CD8-positive, alpha-beta memory T cell (primary cell): ENCODE measurements at regions not wholly inside any gene's neighbourhood (a gene's known extent, or its start where the extent isn't known, plus 50 kb on each side); places are given as distances from the start of the nearest gene placed in this dataset.

Source experiments
- CTCF ChIA-PET: fragments of 350-600 bp; sonication (Branson Sonifier 250); formaldehyde crosslinking; loops from one replicate; lab custom pipeline; 2021; ENCODE audit warnings: antibody characterized with exemption; lab: Charles Lee
- POLR2A ChIA-PET: fragments of 350-600 bp; sonication (Branson Sonifier 250); formaldehyde crosslinking; loops from one replicate; lab custom pipeline; 2021; ENCODE audit warnings: antibody characterized with exemption; lab: Charles Lee
- DNase-seq, 5 donors: peaks; one replicate each; pipeline versions ENCODE4 v3.0.0 to v3.0.0-alpha.2; 2020 to 2022; ENCODE audit warnings: mixed read lengths in 1 of 5
- H3K27ac ChIP-seq: one replicate; pipeline ENCODE4 v1.7.0; 2013; ENCODE audit warnings: low read depth, mild to moderate bottlenecking, low read length, moderate library complexity
- H3K27me3 ChIP-seq: 2 replicates; pipeline ENCODE4 v1.7.0; 2013; ENCODE audit warnings: low read length, mild to moderate bottlenecking; ENCODE audit not compliant: insufficient read depth, poor library complexity, severe bottlenecking
- H3K36me3 ChIP-seq: 2 replicates; pipeline ENCODE4 v1.7.0; 2013; ENCODE audit warnings: mild to moderate bottlenecking, low read length, moderate library complexity; ENCODE audit not compliant: insufficient read depth
- H3K4me1 ChIP-seq: 2 replicates; pipeline ENCODE4 v1.7.0; 2013; ENCODE audit warnings: mild to moderate bottlenecking, low read length, moderate library complexity; ENCODE audit not compliant: insufficient read depth
- H3K4me3 ChIP-seq: 2 replicates; pipeline ENCODE4 v1.7.0; 2013; ENCODE audit warnings: mild to moderate bottlenecking, low read length
- H3K9me3 ChIP-seq: 2 replicates; pipeline ENCODE4 v1.7.0; 2013; ENCODE audit warnings: mild to moderate bottlenecking, low read length
- H3K27ac Mint-ChIP-seq, 8 donors: one replicate each; pipeline ENCODE4 v1.8.0; 2020 to 2021; ENCODE audit warnings: mixed read lengths in 8 of 8, mild to moderate bottlenecking in 6 of 8, inconsistent platforms in 3 of 8, moderate library complexity in 3 of 8
- H3K27me3 Mint-ChIP-seq, 2 donors: one replicate each; pipeline ENCODE4 v1.8.0; 2020 to 2021; ENCODE audit warnings: mixed read lengths in 2 of 2, mild to moderate bottlenecking in 1 of 2, moderate library complexity in 1 of 2
- H3K36me3 Mint-ChIP-seq, 3 donors: one replicate each; pipeline ENCODE4 v1.8.0; 2020 to 2021; ENCODE audit warnings: mixed read lengths in 3 of 3, inconsistent platforms in 1 of 3, mild to moderate bottlenecking in 1 of 3
- H3K4me1 Mint-ChIP-seq, 3 donors: one replicate each; pipeline ENCODE4 v1.8.0; 2020 to 2021; ENCODE audit warnings: mixed read lengths in 3 of 3, inconsistent platforms in 1 of 3, mild to moderate bottlenecking in 1 of 3
- H3K4me3 Mint-ChIP-seq, 7 donors: one replicate each; pipeline ENCODE4 v1.8.0; 2020 to 2021; ENCODE audit warnings: mixed read lengths in 7 of 7, mild to moderate bottlenecking in 6 of 7, moderate library complexity in 4 of 7, inconsistent platforms in 2 of 7
- H3K9me3 Mint-ChIP-seq, 5 donors: one replicate each; pipeline ENCODE4 v1.8.0; 2020 to 2022; ENCODE audit warnings: mixed read lengths in 5 of 5, mild to moderate bottlenecking in 3 of 5, moderate library complexity in 2 of 5, inconsistent platforms in 1 of 5

DNA sequence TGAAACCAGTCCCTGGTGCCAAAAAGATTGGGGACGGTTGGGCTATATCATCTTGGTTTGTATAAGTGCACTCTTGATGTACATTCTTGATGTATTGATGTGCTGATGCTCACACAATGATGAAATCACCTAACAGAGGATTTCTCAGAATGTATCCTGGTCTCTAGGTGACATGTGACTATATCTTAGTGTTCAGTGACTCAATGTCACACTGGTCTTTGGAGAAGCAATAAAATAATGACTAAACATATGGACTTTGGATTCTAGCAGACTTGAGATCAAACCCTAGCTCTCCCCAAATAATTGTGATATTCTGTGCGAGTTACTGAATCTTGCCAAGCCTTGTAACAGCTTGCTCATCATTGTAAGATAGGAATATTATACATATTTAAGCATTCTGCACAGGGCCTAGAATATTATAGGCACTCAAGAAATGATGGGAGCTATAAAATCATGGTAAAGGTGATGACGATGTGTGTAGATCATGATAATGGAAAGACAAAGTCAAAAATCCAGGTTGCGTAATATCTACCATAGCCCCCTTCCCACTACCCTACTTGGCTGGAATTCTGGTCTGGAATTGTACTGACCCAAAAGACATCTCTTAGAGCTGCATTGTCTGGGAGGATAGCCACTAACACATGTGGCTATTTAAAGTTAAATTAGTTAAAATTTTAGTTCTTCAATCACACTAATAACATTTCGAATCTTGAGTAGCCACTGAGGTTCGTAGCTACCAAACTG, 117.6 kb upstream of the PWP1 start:
- Histone ChIP-seq H3K27ac (no peak overlapping the region), H3K9me3 (no peaks in the 10 kb centered on the region), H3K4me1 (no peaks in the 10 kb centered on the region), H3K36me3 (no peaks in the 10 kb centered on the region), H3K4me3 (no peak overlapping the region), H3K27me3 (no peaks in the 10 kb centered on the region)
- H3K27ac Mint-ChIP-seq: no peak overlapping the region
- no peak overlapping the region for H3K4me3 Mint-ChIP-seq
- ChIA-PET POLR2A (no interaction called here), CTCF (no interaction called here)
- H3K9me3 Mint-ChIP-seq: no peaks in the 10 kb centered on the region
- peaks cover 0 to 4% of the 10 kb centered on the region in 2 donors for H3K27me3 Mint-ChIP-seq
- peaks cover 0 to 2% (median 1%) of the 10 kb centered on the region in 3 donors for H3K36me3 Mint-ChIP-seq
- no peak for DNase-seq
- peaks cover 0 to 6% (median 5%) of the 10 kb centered on the region in 3 donors for H3K4me1 Mint-ChIP-seq

DNA sequence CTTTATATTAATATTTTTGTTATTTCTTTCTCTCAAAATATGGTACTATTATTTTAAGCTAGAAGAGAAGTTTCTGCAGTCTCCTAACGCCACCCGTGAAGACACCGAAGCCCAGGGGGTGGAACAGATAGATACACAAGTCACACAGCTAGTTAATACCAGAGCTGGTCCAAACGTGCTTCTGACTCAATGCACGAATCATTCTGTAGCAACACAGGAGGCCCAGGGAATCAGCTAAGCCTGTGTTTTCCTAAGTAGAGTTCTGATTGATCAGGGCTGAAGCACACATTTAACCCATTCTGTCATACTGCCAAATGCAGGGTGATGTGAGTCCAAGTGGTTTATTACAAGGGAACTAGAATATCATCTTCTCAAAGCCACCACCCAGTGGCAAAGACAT, 116.9 kb upstream of the PWP1 start:
- Mint-ChIP-seq H3K36me3 (peaks cover 0 to 1% (median 0%) of the 10 kb centered on the region in 3 donors), H3K27ac (no peak overlapping the region), H3K4me1 (peaks cover 0 to 6% (median 0%) of the 10 kb centered on the region in 3 donors), H3K27me3 (peaks cover 0 to 4% of the 10 kb centered on the region in 2 donors), H3K9me3 (no peaks in the 10 kb centered on the region), H3K4me3 (no peak overlapping the region)
- no peaks in the 10 kb centered on the region for H3K36me3 ChIP-seq
- CTCF ChIA-PET: no interaction called here
- H3K9me3 ChIP-seq: no peaks in the 10 kb centered on the region
- H3K4me1 ChIP-seq: no peaks in the 10 kb centered on the region
- DNase-seq: no peak
- H3K27me3 ChIP-seq: no peaks in the 10 kb centered on the region
- no peak overlapping the region for H3K27ac ChIP-seq
- no peak overlapping the region for H3K4me3 ChIP-seq
- POLR2A ChIA-PET: no interaction called here

DNA sequence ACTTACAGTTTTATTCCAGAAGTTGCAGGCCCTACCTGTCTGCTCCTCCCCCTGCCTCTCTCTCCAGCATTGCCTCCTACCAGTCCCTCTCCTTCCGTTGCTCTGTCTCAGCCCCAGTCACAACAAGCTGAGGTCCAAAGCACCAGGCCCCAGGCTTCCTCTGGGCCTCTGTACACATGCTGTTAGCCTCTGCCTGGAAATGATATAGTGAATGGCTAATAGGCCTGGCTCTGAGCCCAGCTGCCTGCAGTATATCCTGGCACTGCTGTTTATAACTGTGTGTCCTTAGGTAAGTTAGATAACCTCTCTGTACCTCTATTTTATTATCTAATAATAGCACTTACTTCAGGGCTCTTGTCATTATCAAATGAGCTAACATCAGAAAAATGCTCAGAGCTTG, 114.9 kb upstream of the PWP1 start:
- H3K27me3 Mint-ChIP-seq: peaks cover 0 to 2% of the 10 kb centered on the region in 2 donors
- no peaks in the 10 kb centered on the region for H3K4me1 Mint-ChIP-seq
- Histone ChIP-seq H3K27ac (no peak overlapping the region), H3K36me3 (no peaks in the 10 kb centered on the region), H3K4me3 (no peak overlapping the region), H3K4me1 (no peaks in the 10 kb centered on the region), H3K27me3 (no peaks in the 10 kb centered on the region), H3K9me3 (no peaks in the 10 kb centered on the region)
- ChIA-PET CTCF (no interaction called here), POLR2A (no interaction called here)
- H3K36me3 Mint-ChIP-seq: peaks cover 0 to 3% (median 1%) of the 10 kb centered on the region in 3 donors
- H3K27ac Mint-ChIP-seq: peak overlapping the region in 1 of 8 donors; percentile 53
- no peak for DNase-seq
- H3K9me3 Mint-ChIP-seq: no peaks in the 10 kb centered on the region
- no peak overlapping the region for H3K4me3 Mint-ChIP-seq

DNA sequence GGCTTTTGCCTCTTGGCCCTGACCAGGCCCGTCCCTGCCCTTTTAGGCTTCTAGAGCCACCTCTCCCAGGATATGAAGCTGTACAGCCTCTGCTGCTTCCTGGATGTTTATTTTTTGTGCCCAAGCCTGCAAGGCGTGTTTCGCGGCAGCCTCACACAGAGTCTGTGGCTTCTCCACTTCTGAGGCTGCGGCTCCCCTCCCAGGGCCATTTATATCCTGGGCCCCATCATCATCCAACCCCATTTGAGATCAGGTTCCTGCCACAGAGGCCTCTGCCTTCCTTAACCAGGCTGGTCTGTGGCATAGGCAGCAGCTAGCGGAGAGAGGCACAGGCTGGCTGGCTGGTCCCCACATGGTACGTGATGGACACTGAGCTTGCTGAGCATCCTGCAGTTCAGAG, 114.1 kb upstream of the PWP1 start:
- H3K36me3 ChIP-seq: no peaks in the 10 kb centered on the region
- POLR2A ChIA-PET: no interaction called here
- CTCF ChIA-PET: no interaction called here
- no peak for DNase-seq
- no peak overlapping the region for H3K27ac ChIP-seq
- H3K27me3 ChIP-seq: no peaks in the 10 kb centered on the region
- Mint-ChIP-seq H3K9me3 (no peaks in the 10 kb centered on the region), H3K27me3 (peaks cover 0 to 2% of the 10 kb centered on the region in 2 donors), H3K27ac (peak overlapping the region in 1 of 8 donors; percentile 30), H3K4me1 (no peaks in the 10 kb centered on the region), H3K4me3 (no peak overlapping the region), H3K36me3 (peaks cover 0 to 3% (median 1%) of the 10 kb centered on the region in 3 donors)
- no peaks in the 10 kb centered on the region for H3K4me1 ChIP-seq
- no peak overlapping the region for H3K4me3 ChIP-seq
- H3K9me3 ChIP-seq: no peaks in the 10 kb centered on the region

DNA sequence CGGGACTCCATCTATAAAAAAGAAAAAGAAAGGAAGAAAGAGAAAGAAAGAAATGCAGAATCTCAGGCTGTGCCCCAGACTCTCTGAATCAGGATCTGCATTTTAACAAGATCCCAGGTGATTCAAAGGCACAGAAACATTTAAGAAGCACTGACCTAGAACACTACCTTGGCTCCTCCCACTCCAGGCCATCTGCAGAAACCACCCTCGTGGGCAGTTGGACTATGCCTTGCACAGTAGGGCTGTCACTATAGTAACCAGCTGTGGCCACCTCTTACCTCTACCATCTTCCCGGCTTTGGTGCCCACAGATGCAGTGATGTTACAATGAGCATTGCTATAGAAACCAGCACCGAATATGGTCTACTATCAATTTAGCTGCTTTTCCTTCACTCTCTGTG, 110.9 kb upstream of the PWP1 start:
- Histone ChIP-seq H3K4me3 (no peak overlapping the region), H3K27ac (no peak overlapping the region), H3K36me3 (no peaks in the 10 kb centered on the region), H3K4me1 (no peaks in the 10 kb centered on the region), H3K27me3 (no peaks in the 10 kb centered on the region), H3K9me3 (no peaks in the 10 kb centered on the region)
- no peak overlapping the region for H3K27ac Mint-ChIP-seq
- peaks cover 0 to 2% of the 10 kb centered on the region in 2 donors for H3K27me3 Mint-ChIP-seq
- ChIA-PET POLR2A (no interaction called here), CTCF (no interaction called here)
- DNase-seq: no peak
- no peak overlapping the region for H3K4me3 Mint-ChIP-seq
- H3K36me3 Mint-ChIP-seq: peaks cover 0 to 3% (median 1%) of the 10 kb centered on the region in 3 donors
- no peaks in the 10 kb centered on the region for H3K9me3 Mint-ChIP-seq
- H3K4me1 Mint-ChIP-seq: no peaks in the 10 kb centered on the region

DNA sequence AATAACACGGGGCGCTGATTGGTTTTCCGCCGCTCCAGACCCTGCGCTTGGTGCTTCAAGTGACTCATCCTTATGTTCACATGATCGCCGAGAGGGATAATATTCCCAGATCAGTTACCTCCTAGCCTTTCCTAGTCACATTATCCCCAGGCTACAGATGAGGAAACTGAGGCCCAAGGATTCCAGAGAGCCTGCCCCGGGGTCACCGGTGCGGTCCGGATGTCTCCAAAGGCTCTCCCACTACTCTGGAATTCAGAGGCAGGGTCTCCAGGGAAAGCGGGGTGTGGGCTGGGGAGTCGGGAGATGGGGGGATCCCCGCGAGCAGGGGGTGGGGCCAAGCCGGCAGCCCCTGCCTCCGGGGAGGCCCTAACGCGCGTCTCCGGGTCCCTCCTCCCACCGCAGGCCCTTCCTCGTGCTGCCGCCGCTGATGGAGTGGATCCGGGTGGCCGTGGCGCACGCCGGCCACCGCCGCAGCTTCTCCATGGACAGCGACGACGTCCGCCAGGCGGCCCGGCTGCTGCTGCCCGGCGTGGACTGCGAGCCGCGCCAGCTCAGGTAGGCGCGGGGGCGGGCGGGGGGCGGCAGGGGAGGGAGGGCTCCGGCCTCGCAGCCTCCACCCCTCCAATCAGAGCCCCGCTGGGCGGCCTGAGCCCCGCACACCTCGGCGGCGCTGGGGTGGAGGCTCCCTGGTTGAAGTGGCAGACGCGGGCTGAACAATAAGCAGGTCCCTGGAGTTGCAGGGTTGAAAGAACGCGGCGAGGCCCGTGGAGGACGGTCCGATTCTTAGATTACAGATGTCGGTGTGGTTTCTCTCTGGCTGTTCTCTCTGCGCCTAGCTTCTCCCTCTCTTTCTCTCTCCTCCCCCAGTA, 104.6 kb upstream of the PWP1 start:
- H3K4me1 ChIP-seq: no peaks in the 10 kb centered on the region
- no peak overlapping the region for H3K4me3 Mint-ChIP-seq
- H3K27me3 Mint-ChIP-seq: peaks cover 0 to 2% of the 10 kb centered on the region in 2 donors
- POLR2A ChIA-PET: no interaction called here
- no peak overlapping the region for H3K4me3 ChIP-seq
- no peak for DNase-seq
- no peak overlapping the region for H3K27ac ChIP-seq
- H3K27ac Mint-ChIP-seq: peak overlapping the region in 1 of 8 donors; percentile 69
- H3K9me3 Mint-ChIP-seq: peaks cover 0 to 3% (median 0%) of the 10 kb centered on the region in 5 donors
- H3K4me1 Mint-ChIP-seq: no peaks in the 10 kb centered on the region
- no peaks in the 10 kb centered on the region for H3K27me3 ChIP-seq
- CTCF ChIA-PET: no interaction called here
- H3K9me3 ChIP-seq: no peaks in the 10 kb centered on the region
- H3K36me3 ChIP-seq: no peaks in the 10 kb centered on the region
- H3K36me3 Mint-ChIP-seq: peaks cover 4 to 16% (median 6%) of the 10 kb centered on the region in 3 donors

DNA sequence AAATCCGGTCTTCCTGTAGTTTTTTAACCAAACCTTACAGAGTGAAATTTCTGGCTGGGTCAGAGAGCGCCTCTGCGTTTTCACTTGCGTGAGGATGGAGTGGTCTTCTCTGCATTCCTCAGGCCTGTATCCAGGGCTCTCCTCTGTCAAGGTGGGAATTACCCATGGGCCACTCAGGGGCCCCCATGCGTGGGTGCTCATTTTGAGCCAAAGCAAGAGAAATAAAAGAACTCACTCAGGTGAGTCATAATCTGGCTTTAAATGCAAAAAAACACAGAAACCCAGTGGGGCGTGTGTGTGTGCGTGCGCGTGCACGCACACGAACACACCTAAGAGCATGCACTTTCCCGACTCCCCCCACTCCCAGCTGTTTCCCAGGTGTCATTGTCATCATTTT, 104.0 kb upstream of the PWP1 start:
- no peaks in the 10 kb centered on the region for H3K4me1 ChIP-seq
- no peak overlapping the region for H3K4me3 ChIP-seq
- no peaks in the 10 kb centered on the region for H3K27me3 ChIP-seq
- peak overlapping the region in 1 of 8 donors; percentile 69 for H3K27ac Mint-ChIP-seq
- no peak overlapping the region for H3K27ac ChIP-seq
- H3K36me3 ChIP-seq: no peaks in the 10 kb centered on the region
- no peak overlapping the region for H3K4me3 Mint-ChIP-seq
- no peak for DNase-seq
- no peaks in the 10 kb centered on the region for H3K4me1 Mint-ChIP-seq
- H3K27me3 Mint-ChIP-seq: peaks cover 0 to 2% of the 10 kb centered on the region in 2 donors
- ChIA-PET CTCF (no interaction called here), POLR2A (no interaction called here)
- peaks cover 6 to 20% (median 12%) of the 10 kb centered on the region in 3 donors for H3K36me3 Mint-ChIP-seq
- H3K9me3 Mint-ChIP-seq: peaks cover 0 to 4% (median 0%) of the 10 kb centered on the region in 5 donors
- no peaks in the 10 kb centered on the region for H3K9me3 ChIP-seq

DNA sequence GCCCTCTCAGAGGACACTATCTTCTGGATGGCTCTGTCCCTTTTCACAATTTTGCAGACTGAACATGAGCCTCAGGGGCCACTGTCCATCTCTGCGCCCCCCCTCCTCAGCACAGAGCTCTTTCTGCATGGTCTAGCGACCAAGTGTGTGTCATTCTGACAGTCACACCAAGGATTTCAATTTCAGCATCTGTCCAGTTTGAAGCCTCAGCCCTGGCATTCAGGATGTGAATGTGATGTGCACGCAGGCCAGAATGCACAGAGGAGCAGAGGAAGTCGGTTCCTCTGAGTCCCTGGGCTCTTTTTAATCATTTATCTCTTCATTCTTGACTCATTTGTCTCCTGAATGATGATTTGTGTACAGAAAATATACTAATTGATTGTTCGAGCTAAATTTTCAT, 102.0 kb upstream of the PWP1 start:
- no peak overlapping the region for H3K4me3 ChIP-seq
- DNase-seq: no peak
- ChIA-PET CTCF (interaction anchor here (1.2 kb wide), 1 partner anchor 452 kb away, joined by 3 read pairs; no protein-coding TSS in a partner anchor), POLR2A (no interaction called here)
- Mint-ChIP-seq H3K27me3 (peaks cover 0 to 3% of the 10 kb centered on the region in 2 donors), H3K4me3 (no peak overlapping the region), H3K36me3 (peaks cover 15 to 29% (median 26%) of the 10 kb centered on the region in 3 donors), H3K4me1 (no peaks in the 10 kb centered on the region), H3K9me3 (peaks cover 5 to 13% (median 7%) of the 10 kb centered on the region in 5 donors), H3K27ac (no peak overlapping the region)
- no peaks in the 10 kb centered on the region for H3K9me3 ChIP-seq
- H3K27me3 ChIP-seq: no peaks in the 10 kb centered on the region
- no peak overlapping the region for H3K27ac ChIP-seq
- H3K4me1 ChIP-seq: no peaks in the 10 kb centered on the region
- H3K36me3 ChIP-seq: no peaks in the 10 kb centered on the region
